Karpas-422 (cell line): ENCODE measurements at regions not wholly inside any gene's neighbourhood (a gene's known extent, or its start where the extent isn't known, plus 50 kb on each side); places are given as distances from the start of the nearest gene placed in this dataset.
"Not testable (repeated sequence)": the region's sequence is repeated elsewhere in the genome, so short reads cannot be mapped to it uniquely, and the experiment has no call there.

ENCODE experiments used
- DNase-seq: peaks from one replicate; pipeline ENCODE4 v3.0.0-alpha.2; 2015
- H2AFZ ChIP-seq: fragments of 200-600 bp; sonication (generic); 2 replicates; pipeline ENCODE4 v1.6.1; 2014; ENCODE audit warnings: antibody characterized with exemption, low read length, mixed read lengths
- H3K27ac ChIP-seq: fragments of 200-600 bp; sonication (generic); 2 replicates; pipeline ENCODE4 v1.5.1; 2014; ENCODE audit warnings: mild to moderate bottlenecking, low read length, moderate library complexity
- H3K27me3 ChIP-seq: fragments of 200-600 bp; sonication (generic); 2 replicates; pipeline ENCODE4 v1.6.1; 2014; ENCODE audit warnings: low read length, mixed read lengths
- H3K36me3 ChIP-seq: fragments of 200-600 bp; sonication (generic); 2 replicates; pipeline ENCODE4 v1.6.1; 2014; ENCODE audit warnings: low read length, mixed read lengths; ENCODE audit not compliant: insufficient read depth
- H3K4me1 ChIP-seq: fragments of 200-600 bp; sonication (generic); 2 replicates; pipeline ENCODE4 v1.6.1; 2014; ENCODE audit warnings: mild to moderate bottlenecking, low read length, mixed read lengths
- H3K4me2 ChIP-seq: fragments of 200-600 bp; sonication (generic); 2 replicates; pipeline ENCODE4 v1.6.1; 2014; ENCODE audit warnings: low read length, low read depth, mild to moderate bottlenecking; ENCODE audit not compliant: poor library complexity, severe bottlenecking
- H3K4me3 ChIP-seq: fragments of 200-600 bp; sonication (generic); 2 replicates; pipeline ENCODE4 v1.5.1; 2014; ENCODE audit warnings: mild to moderate bottlenecking, antibody characterized with exemption, low read length, mixed read lengths
- H3K79me2 ChIP-seq: fragments of 200-600 bp; sonication (generic); 2 replicates; pipeline ENCODE4 v1.6.1; 2014; ENCODE audit warnings: mild to moderate bottlenecking, low read length, mixed read lengths
- H3K9ac ChIP-seq: fragments of 200-600 bp; sonication (generic); 2 replicates; pipeline ENCODE4 v1.6.0; 2014; ENCODE audit warnings: low read length
- H3K9me2 ChIP-seq: fragments of 200-600 bp; sonication (generic), shearing (Covaris generic); replicated peaks from 2 replicates; pipeline ENCODE4 v1.6.0; 2014; ENCODE audit warnings: mild to moderate bottlenecking, low read length, moderate library complexity; ENCODE audit not compliant: insufficient read depth
- H3K9me3 ChIP-seq: fragments of 300-700, 200-600 bp; sonication (generic); 2 replicates; pipeline ENCODE4 v1.6.1; 2014; ENCODE audit warnings: low read length, mixed read lengths
- H4K20me1 ChIP-seq: fragments of 200-600 bp; sonication (generic); 2 replicates; pipeline ENCODE4 v1.6.1; 2014; ENCODE audit warnings: mild to moderate bottlenecking, antibody characterized with exemption, low read length, low read depth; ENCODE audit not compliant: insufficient read depth

DNA sequence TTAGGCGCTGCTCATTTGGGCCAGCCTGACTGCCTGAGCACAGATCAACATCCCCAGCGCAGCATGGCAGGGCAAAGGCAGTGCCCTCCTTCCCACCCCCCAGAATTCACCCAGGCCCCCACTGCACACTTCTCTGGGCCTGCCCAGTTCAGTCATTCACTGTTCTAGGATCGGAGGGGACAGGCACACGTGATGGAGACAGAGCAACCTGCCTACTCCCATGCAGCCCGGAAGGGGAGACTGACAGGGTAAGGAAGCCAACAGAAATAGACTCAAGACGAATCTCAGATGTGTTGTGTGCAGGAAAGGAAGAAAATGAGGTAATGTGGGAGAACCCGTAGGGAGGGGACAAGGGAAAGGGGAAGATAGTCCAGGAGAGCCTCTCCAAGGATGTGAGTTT, 59.2 kb upstream of the LYRM9 start:
- no peaks in the 10 kb centered on the region for H3K79me2 ChIP-seq
- no peaks in the 10 kb centered on the region for H3K9me3 ChIP-seq
- no peak for DNase-seq

GRCh38 chr17:27954548-27955495, 61.7 kb upstream of the LYRM9 start:
- Histone ChIP-seq H3K27ac (no peak overlapping the region), H3K9me2 (no peaks in the 10 kb centered on the region), H3K36me3 (no peaks in the 10 kb centered on the region), H4K20me1 (no peaks in the 10 kb centered on the region), H3K9ac (no peak overlapping the region), H3K4me3 (no peak overlapping the region), H3K4me2 (no peak overlapping the region), H3K27me3 (no peaks in the 10 kb centered on the region), H3K4me1 (peaks cover 3% of the 10 kb centered on the region; the same call in 1 of the 2 replicates), H3K79me2 (no peaks in the 10 kb centered on the region), H3K9me3 (no peaks in the 10 kb centered on the region), H2AFZ (no peak overlapping the region)
- no peak for DNase-seq

More for the DNA sequence above, 59.2 kb upstream of the LYRM9 start:
- Histone ChIP-seq H3K4me3 (no peak overlapping the region), H4K20me1 (no peaks in the 10 kb centered on the region), H3K36me3 (no peaks in the 10 kb centered on the region), H3K4me2 (no peak overlapping the region), H3K27ac (no peak overlapping the region), H2AFZ (no peak overlapping the region), H3K9me2 (no peaks in the 10 kb centered on the region), H3K27me3 (no peaks in the 10 kb centered on the region), H3K4me1 (peaks cover 3% of the 10 kb centered on the region; the same call in 1 of the 2 replicates), H3K9ac (no peak overlapping the region)

GRCh38 chr17:27956601-27957445, 63.7 kb upstream of the LYRM9 start:
- Histone ChIP-seq H3K4me2 (no peak overlapping the region), H3K4me1 (peaks cover 3% of the 10 kb centered on the region; the same call in 1 of the 2 replicates), H2AFZ (no peak overlapping the region), H3K9me2 (no peaks in the 10 kb centered on the region), H3K9ac (no peak overlapping the region), H3K4me3 (no peak overlapping the region), H3K9me3 (no peaks in the 10 kb centered on the region), H3K79me2 (no peaks in the 10 kb centered on the region), H4K20me1 (no peaks in the 10 kb centered on the region), H3K36me3 (no peaks in the 10 kb centered on the region), H3K27me3 (no peaks in the 10 kb centered on the region), H3K27ac (no peak overlapping the region)
- no peak for DNase-seq

DNA sequence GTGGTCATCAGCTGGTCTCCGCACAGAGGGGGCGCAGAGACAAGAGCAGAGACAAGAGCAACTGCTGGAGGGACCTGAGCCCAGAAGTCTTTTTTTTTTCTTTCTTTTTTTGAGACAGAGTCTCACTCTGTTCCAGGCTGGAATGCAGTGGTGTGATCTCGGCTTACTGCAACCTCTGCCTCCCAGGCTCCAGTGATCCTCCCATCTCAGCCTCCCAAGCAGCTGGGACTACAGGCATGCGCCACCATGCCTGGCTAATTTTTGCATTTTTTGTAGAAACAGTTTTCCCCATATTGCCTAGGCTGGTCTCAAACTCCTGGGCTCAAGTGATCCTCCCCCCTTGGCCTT, 64.3 kb upstream of the LYRM9 start:
- not testable (repeated sequence) for DNase-seq, H3K9me2 ChIP-seq, H3K4me1 ChIP-seq, H3K9me3 ChIP-seq, H3K79me2 ChIP-seq, H4K20me1 ChIP-seq, H3K27ac ChIP-seq, H3K27me3 ChIP-seq, H3K9ac ChIP-seq, H3K4me2 ChIP-seq, H3K4me3 ChIP-seq, H3K36me3 ChIP-seq, H2AFZ ChIP-seq

DNA sequence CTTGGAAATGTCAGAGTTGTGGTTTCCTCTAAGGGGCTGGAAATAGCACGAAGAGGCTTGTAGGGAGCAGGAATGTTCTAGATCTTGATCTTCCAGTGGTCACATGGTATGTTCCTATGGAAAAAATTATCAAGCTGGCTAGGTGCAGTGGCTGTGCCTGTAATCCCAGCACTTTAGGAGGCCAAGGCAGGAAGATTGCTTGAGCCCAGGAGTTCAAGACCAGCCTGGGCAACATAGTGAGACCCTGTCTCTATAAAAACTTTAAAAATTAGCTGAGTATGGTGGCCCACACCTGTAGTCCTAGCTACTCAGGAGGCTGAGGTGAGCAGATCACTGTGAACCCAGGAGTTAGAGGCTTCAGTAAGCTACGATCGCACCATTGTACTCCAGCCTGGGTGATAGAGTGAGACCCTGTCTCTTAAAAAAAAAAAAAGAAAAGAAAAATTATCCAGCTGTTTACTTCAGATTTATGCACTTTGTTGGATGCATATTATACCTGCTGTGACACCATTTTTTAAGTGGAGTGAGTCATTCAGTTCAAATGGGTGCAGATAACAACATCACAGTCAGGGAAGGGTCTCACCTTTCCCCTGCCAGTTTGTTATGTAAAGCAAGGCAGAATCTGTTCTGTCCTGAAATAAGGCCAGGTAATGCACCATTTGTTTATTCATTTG, 65.7 kb upstream of the LYRM9 start:
- no peaks in the 10 kb centered on the region for H4K20me1 ChIP-seq
- no peaks in the 10 kb centered on the region for H3K36me3 ChIP-seq
- no peaks in the 10 kb centered on the region for H3K27me3 ChIP-seq
- no peak for DNase-seq
- H3K27ac ChIP-seq: no peak overlapping the region
- H3K9me2 ChIP-seq: no peaks in the 10 kb centered on the region
- no peak overlapping the region for H3K4me3 ChIP-seq
- H2AFZ ChIP-seq: no peak overlapping the region
- no peaks in the 10 kb centered on the region for H3K9me3 ChIP-seq
- no peak overlapping the region for H3K4me2 ChIP-seq
- H3K79me2 ChIP-seq: no peaks in the 10 kb centered on the region
- peaks cover 3% of the 10 kb centered on the region; the same call in 1 of the 2 replicates for H3K4me1 ChIP-seq
- H3K9ac ChIP-seq: no peak overlapping the region

- no peaks in the 10 kb centered on the region for H4K20me1 ChIP-seq
- peaks cover 3% of the 10 kb centered on the region; the same call in 1 of the 2 replicates for H3K4me1 ChIP-seq
- H3K27ac ChIP-seq: no peak overlapping the region
- no peak overlapping the region for H3K4me2 ChIP-seq
- H3K79me2 ChIP-seq: no peaks in the 10 kb centered on the region
- no peak overlapping the region for H3K9ac ChIP-seq
- no peak for DNase-seq
- no peaks in the 10 kb centered on the region for H3K36me3 ChIP-seq
- no peak overlapping the region for H3K4me3 ChIP-seq
- H3K9me2 ChIP-seq: no peaks in the 10 kb centered on the region
- no peaks in the 10 kb centered on the region for H3K9me3 ChIP-seq
- no peak overlapping the region for H2AFZ ChIP-seq
- no peaks in the 10 kb centered on the region for H3K27me3 ChIP-seq
Observed at GRCh38 chr17:27959382-27959709, 66.2 kb upstream of the LYRM9 start.

GRCh38 chr17:27960183-27960849, 67.2 kb upstream of the LYRM9 start:
- no peaks in the 10 kb centered on the region for H3K9me3 ChIP-seq
- no peaks in the 10 kb centered on the region for H3K27me3 ChIP-seq
- DNase-seq: no peak
- H3K9ac ChIP-seq: no peak overlapping the region
- H2AFZ ChIP-seq: no peak overlapping the region
- no peaks in the 10 kb centered on the region for H3K36me3 ChIP-seq
- H3K4me3 ChIP-seq: no peak overlapping the region
- no peaks in the 10 kb centered on the region for H3K79me2 ChIP-seq
- no peaks in the 10 kb centered on the region for H3K9me2 ChIP-seq
- no peak overlapping the region for H3K27ac ChIP-seq
- peaks cover 3% of the 10 kb centered on the region; the same call in 1 of the 2 replicates for H3K4me1 ChIP-seq
- no peak overlapping the region for H3K4me2 ChIP-seq
- H4K20me1 ChIP-seq: no peaks in the 10 kb centered on the region
